ENCODE measurements at regions not wholly inside any gene's neighbourhood (a gene's known extent, or its start where the extent isn't known, plus 50 kb on each side); places are given as distances from the start of the nearest gene placed in this dataset.

GRCh38 chr1:98054786-98055185, 134.0 kb upstream of the DPYD start:
- no peak for DNase-seq

GRCh38 chr1:98054367-98054701, 133.5 kb upstream of the DPYD start:
- DNase-seq = no peak

- DNase-seq = peak; percentile 74
Measured at GRCh38 chr1:98053471-98054366, 132.9 kb upstream of the DPYD start.

GRCh38 chr1:98051065-98051675, 130.3 kb upstream of the DPYD start:
- DNase-seq = peak; percentile 85

- peak; percentile 80 for DNase-seq
Measured at GRCh38 chr1:98049370-98050135, 128.7 kb upstream of the DPYD start.

- DNase-seq = peak; percentile 57
Measured at GRCh38 chr1:98048751-98049325, 128.0 kb upstream of the DPYD start.

- DNase-seq = peak; percentile 76
Measured at GRCh38 chr1:98048244-98048643, 127.4 kb upstream of the DPYD start.

- no peak for DNase-seq
Measured at GRCh38 chr1:98047171-98047570, 126.3 kb upstream of the DPYD start.

GRCh38 chr1:98045767-98046641, 125.2 kb upstream of the DPYD start:
- DNase-seq = peak; percentile 77

- peak; percentile 34 for DNase-seq
Measured at GRCh38 chr1:98045211-98045766, 124.5 kb upstream of the DPYD start.

- no peak for DNase-seq
Measured at GRCh38 chr1:98044766-98045165, 123.9 kb upstream of the DPYD start.

GRCh38 chr1:98044071-98044697, 123.3 kb upstream of the DPYD start:
- no peak for DNase-seq

GRCh38 chr1:98035602-98036002, 114.8 kb upstream of the DPYD start:
- no peak for DNase-seq

GRCh38 chr1:98034505-98034904, 113.7 kb upstream of the DPYD start:
- DNase-seq = no peak

- no peak for DNase-seq
Measured at GRCh38 chr1:98032958-98033357, 112.1 kb upstream of the DPYD start.

- DNase-seq = no peak
Measured at GRCh38 chr1:98030976-98031375, 110.1 kb upstream of the DPYD start.

GRCh38 chr1:98030483-98030882, 109.6 kb upstream of the DPYD start:
- DNase-seq = no peak

- DNase-seq = no peak
Measured at GRCh38 chr1:98028800-98029199, 108.0 kb upstream of the DPYD start.

GRCh38 chr1:98027103-98027705, 106.4 kb upstream of the DPYD start:
- no peak for DNase-seq

- DNase-seq = no peak
Measured at GRCh38 chr1:98025858-98026257, 105.0 kb upstream of the DPYD start.

GRCh38 chr1:98021126-98021525, 100.3 kb upstream of the DPYD start:
- no peak for DNase-seq

Data from NCI-H82 (cell line).